ENCODE measurements at regions not wholly inside any gene's neighbourhood (a gene's known extent, or its start where the extent isn't known, plus 50 kb on each side); places are given as distances from the start of the nearest gene placed in this dataset.

DNA sequence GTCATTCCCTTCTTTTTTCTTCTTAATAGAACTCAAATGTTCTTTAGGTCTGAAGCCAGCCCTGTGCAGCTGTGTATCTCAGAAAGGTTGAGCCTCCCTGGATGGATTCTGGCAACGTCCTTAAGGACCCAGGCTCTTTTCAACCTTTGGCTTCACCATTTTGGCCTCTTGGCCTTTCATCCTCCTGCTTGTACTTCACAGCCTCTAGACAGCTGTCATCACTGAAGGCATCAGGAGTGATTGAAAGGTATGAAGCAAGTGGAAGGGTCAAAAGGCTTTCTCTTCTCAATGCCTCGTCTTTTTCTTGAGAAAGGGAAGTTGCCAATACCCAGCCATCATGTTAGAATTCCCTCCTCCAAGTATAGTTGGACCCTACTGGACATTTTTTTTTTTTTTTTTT, 81.2 kb upstream of the RANBP3L start:
- TF ChIP-seq, protein P1, sequence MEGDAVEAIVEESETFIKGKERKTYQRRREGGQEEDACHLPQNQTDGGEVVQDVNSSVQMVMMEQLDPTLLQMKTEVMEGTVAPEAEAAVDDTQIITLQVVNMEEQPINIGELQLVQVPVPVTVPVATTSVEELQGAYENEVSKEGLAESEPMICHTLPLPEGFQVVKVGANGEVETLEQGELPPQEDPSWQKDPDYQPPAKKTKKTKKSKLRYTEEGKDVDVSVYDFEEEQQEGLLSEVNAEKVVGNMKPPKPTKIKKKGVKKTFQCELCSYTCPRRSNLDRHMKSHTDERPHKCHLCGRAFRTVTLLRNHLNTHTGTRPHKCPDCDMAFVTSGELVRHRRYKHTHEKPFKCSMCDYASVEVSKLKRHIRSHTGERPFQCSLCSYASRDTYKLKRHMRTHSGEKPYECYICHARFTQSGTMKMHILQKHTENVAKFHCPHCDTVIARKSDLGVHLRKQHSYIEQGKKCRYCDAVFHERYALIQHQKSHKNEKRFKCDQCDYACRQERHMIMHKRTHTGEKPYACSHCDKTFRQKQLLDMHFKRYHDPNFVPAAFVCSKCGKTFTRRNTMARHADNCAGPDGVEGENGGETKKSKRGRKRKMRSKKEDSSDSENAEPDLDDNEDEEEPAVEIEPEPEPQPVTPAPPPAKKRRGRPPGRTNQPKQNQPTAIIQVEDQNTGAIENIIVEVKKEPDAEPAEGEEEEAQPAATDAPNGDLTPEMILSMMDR (conservative IDR thresholded peaks at IDR 0.05): no peak
- no peak for TF ChIP-seq ZFX (IDR thresholded peaks at IDR 0.05)
